ENCODE measurements at regions not wholly inside any gene's neighbourhood (a gene's known extent, or its start where the extent isn't known, plus 50 kb on each side); places are given as distances from the start of the nearest gene placed in this dataset.

- H3K9ac ChIP-seq (replicated peaks; ENCODE audit: extremely low read depth, insufficient read depth, low read length), result no peak overlapping the region
- no peaks in the 10 kb centered on the region for H3K79me2 ChIP-seq (ENCODE audit: control insufficient read depth, insufficient read depth, low read length)
- no peaks in the 10 kb centered on the region for H3K9me3 ChIP-seq (replicated peaks; ENCODE audit: control insufficient read depth, insufficient read depth, low read length)
- H3K4me1 ChIP-seq (ENCODE audit: control insufficient read depth, extremely low read depth, insufficient read depth, low read length), result no peaks in the 10 kb centered on the region
- H3K27ac ChIP-seq (ENCODE audit: insufficient read depth, low read depth, low read length), result no peak overlapping the region
- H3K36me3 ChIP-seq (ENCODE audit: control insufficient read depth in 2 of 2, extremely low read depth in 1 of 2, insufficient read depth in 2 of 2, low read length in 2 of 2), result no peaks in the 10 kb centered on the region
- no peak overlapping the region for H3K4me3 ChIP-seq (replicated peaks in 1 of 3; ENCODE audit: insufficient read depth in 1 of 3, low read depth in 1 of 3, low read length in 3 of 3)
- peaks cover 0 to 2% of the 10 kb centered on the region in 2 experiments for H3K27me3 ChIP-seq (ENCODE audit: control insufficient read depth in 2 of 2, insufficient read depth in 2 of 2, low read length in 2 of 2)
- ChIA-PET POLR2A (no interaction called here), CTCF (no interaction called here)
- no peak overlapping the region for H3K4me2 ChIP-seq (ENCODE audit: insufficient read depth, low read length)
- H4K20me1 ChIP-seq (replicated peaks; ENCODE audit: control insufficient read depth, extremely low read depth, insufficient read depth, low read length), result no peaks in the 10 kb centered on the region
- intact Hi-C loops (cut with micrococcal nuclease) (no loop called here), dilution Hi-C loops (cut with MboI; ENCODE audit: extremely low pct_ligation_motif_present, low sequenced_read_pairs) (no loop called here)
- H3K9me1 ChIP-seq (replicated peaks; ENCODE audit: control insufficient read depth, extremely low read depth, insufficient read depth, low read length), result no peaks in the 10 kb centered on the region
- FAIRE-seq, result no peak
- BruUV-seq (replicated peaks), result no TSS peak
- no peak for DNase-seq (ENCODE audit: low read depth, low spot score)
- no peak for TF ChIP-seq FOS (IDR thresholded peaks at IDR 0.05; ENCODE audit: borderline replicate concordance, insufficient read depth, low read length)
- TF ChIP-seq CTCF (IDR thresholded peaks at IDR 0.05; ENCODE audit: extremely low read depth in 1 of 2, insufficient read depth in 1 of 2, low read depth in 1 of 2, low read length in 2 of 2), result no peak
- TF ChIP-seq POLR2AphosphoS5 (IDR thresholded peaks at IDR 0.05; ENCODE audit: insufficient read depth, low read depth, low read length), result no peak
- TF ChIP-seq MYC (IDR thresholded peaks at IDR 0.05; ENCODE audit: low read depth, low read length), result no peak
- no peak for TF ChIP-seq JUN (IDR thresholded peaks at IDR 0.05; ENCODE audit: borderline replicate concordance, insufficient read depth, insufficient read length, low read depth)
- TF ChIP-seq MAX (IDR thresholded peaks at IDR 0.05; ENCODE audit: insufficient read depth, insufficient read length), result no peak
- TF ChIP-seq POLR2A (IDR thresholded peaks at IDR 0.05; ENCODE audit: low read depth, low read length), result no peak
- H2AFZ ChIP-seq (ENCODE audit: low read depth, low read length), result no peak overlapping the region
These were observed 100.1 kb upstream of the LPP start for GRCh38 chr3:188053710-188054380.
